ENCODE measurements at regions not wholly inside any gene's neighbourhood (a gene's known extent, or its start where the extent isn't known, plus 50 kb on each side); places are given as distances from the start of the nearest gene placed in this dataset.

GRCh38 chr2:8436585-8436984 lies 245.3 kb upstream of the ID2 start:
- no peak overlapping the region for H3K9ac ChIP-seq (ENCODE audit: low read length in 2 of 2)
- no peaks in the 10 kb centered on the region for H3K27me3 ChIP-seq (ENCODE audit: control insufficient read depth in 1 of 2, insufficient read depth in 2 of 2, low read length in 2 of 2)
- H3K4me3 ChIP-seq (ENCODE audit: low read length in 2 of 2) = no peak overlapping the region
- no peaks in the 10 kb centered on the region for H3K36me3 ChIP-seq (ENCODE audit: control insufficient read depth in 2 of 2, insufficient read depth in 2 of 2, low read length in 2 of 2)
- peaks cover 8% of the 10 kb centered on the region for H3K4me1 ChIP-seq (ENCODE audit: control insufficient read depth, insufficient read depth, low read length)
- no peak overlapping the region for H3K27ac ChIP-seq (ENCODE audit: low read length)
- H3K9me3 ChIP-seq (ENCODE audit: control insufficient read depth in 2 of 2, low read length in 2 of 2) = no peaks in the 10 kb centered on the region

- H3K9me3 ChIP-seq (ENCODE audit: control insufficient read depth in 2 of 2, low read length in 2 of 2) = no peaks in the 10 kb centered on the region
- H3K4me3 ChIP-seq (ENCODE audit: low read length in 2 of 2) = no peak overlapping the region
- peaks cover 8% of the 10 kb centered on the region for H3K4me1 ChIP-seq (ENCODE audit: control insufficient read depth, insufficient read depth, low read length)
- H3K9ac ChIP-seq (ENCODE audit: low read length in 2 of 2) = no peak overlapping the region
- no peaks in the 10 kb centered on the region for H3K36me3 ChIP-seq (ENCODE audit: control insufficient read depth in 2 of 2, insufficient read depth in 2 of 2, low read length in 2 of 2)
- H3K27me3 ChIP-seq (ENCODE audit: control insufficient read depth in 1 of 2, insufficient read depth in 2 of 2, low read length in 2 of 2) = no peaks in the 10 kb centered on the region
- no peak overlapping the region for H3K27ac ChIP-seq (ENCODE audit: low read length)
Observed at GRCh38 chr2:8437228-8437948, 244.5 kb upstream of the ID2 start.

- Histone ChIP-seq H3K27me3 (ENCODE audit: control insufficient read depth in 1 of 2, insufficient read depth in 2 of 2, low read length in 2 of 2) (no peaks in the 10 kb centered on the region), H3K9me3 (ENCODE audit: control insufficient read depth in 2 of 2, low read length in 2 of 2) (no peaks in the 10 kb centered on the region), H3K27ac (ENCODE audit: low read length) (no peak overlapping the region), H3K36me3 (ENCODE audit: control insufficient read depth in 2 of 2, insufficient read depth in 2 of 2, low read length in 2 of 2) (no peaks in the 10 kb centered on the region), H3K4me3 (ENCODE audit: low read length in 2 of 2) (no peak overlapping the region), H3K9ac (ENCODE audit: low read length in 2 of 2) (no peak overlapping the region), H3K4me1 (ENCODE audit: control insufficient read depth, insufficient read depth, low read length) (peaks cover 8% of the 10 kb centered on the region)
Observed at GRCh38 chr2:8437949-8438400, 243.9 kb upstream of the ID2 start.

- Histone ChIP-seq H3K27me3 (ENCODE audit: control insufficient read depth in 1 of 2, insufficient read depth in 2 of 2, low read length in 2 of 2) (no peaks in the 10 kb centered on the region), H3K27ac (ENCODE audit: low read length) (no peak overlapping the region), H3K9ac (ENCODE audit: low read length in 2 of 2) (no peak overlapping the region), H3K36me3 (ENCODE audit: control insufficient read depth in 2 of 2, insufficient read depth in 2 of 2, low read length in 2 of 2) (no peaks in the 10 kb centered on the region), H3K4me3 (ENCODE audit: low read length in 2 of 2) (no peak overlapping the region), H3K4me1 (ENCODE audit: control insufficient read depth, insufficient read depth, low read length) (peaks cover 8% of the 10 kb centered on the region), H3K9me3 (ENCODE audit: control insufficient read depth in 2 of 2, low read length in 2 of 2) (no peaks in the 10 kb centered on the region)
Observed at GRCh38 chr2:8438476-8438875, 243.4 kb upstream of the ID2 start.

GRCh38 chr2:8438996-8439395 lies 242.9 kb upstream of the ID2 start:
- Histone ChIP-seq H3K4me1 (ENCODE audit: control insufficient read depth, insufficient read depth, low read length) (peaks cover 8% of the 10 kb centered on the region), H3K36me3 (ENCODE audit: control insufficient read depth in 2 of 2, insufficient read depth in 2 of 2, low read length in 2 of 2) (no peaks in the 10 kb centered on the region), H3K4me3 (ENCODE audit: low read length in 2 of 2) (no peak overlapping the region), H3K27ac (ENCODE audit: low read length) (no peak overlapping the region), H3K9ac (ENCODE audit: low read length in 2 of 2) (no peak overlapping the region), H3K9me3 (ENCODE audit: control insufficient read depth in 2 of 2, low read length in 2 of 2) (no peaks in the 10 kb centered on the region), H3K27me3 (ENCODE audit: control insufficient read depth in 1 of 2, insufficient read depth in 2 of 2, low read length in 2 of 2) (no peaks in the 10 kb centered on the region)

GRCh38 chr2:8440029-8440778 lies 241.7 kb upstream of the ID2 start:
- Histone ChIP-seq H3K9ac (ENCODE audit: low read length in 2 of 2) (no peak overlapping the region), H3K4me3 (ENCODE audit: low read length in 2 of 2) (no peak overlapping the region), H3K27ac (ENCODE audit: low read length) (no peak overlapping the region), H3K36me3 (ENCODE audit: control insufficient read depth in 2 of 2, insufficient read depth in 2 of 2, low read length in 2 of 2) (no peaks in the 10 kb centered on the region), H3K27me3 (ENCODE audit: control insufficient read depth in 1 of 2, insufficient read depth in 2 of 2, low read length in 2 of 2) (no peaks in the 10 kb centered on the region), H3K4me1 (ENCODE audit: control insufficient read depth, insufficient read depth, low read length) (peaks cover 8% of the 10 kb centered on the region), H3K9me3 (ENCODE audit: control insufficient read depth in 2 of 2, low read length in 2 of 2) (no peaks in the 10 kb centered on the region)

GRCh38 chr2:8441371-8441770 lies 240.5 kb upstream of the ID2 start:
- Histone ChIP-seq H3K27me3 (ENCODE audit: control insufficient read depth in 1 of 2, insufficient read depth in 2 of 2, low read length in 2 of 2) (no peaks in the 10 kb centered on the region), H3K9me3 (ENCODE audit: control insufficient read depth in 2 of 2, low read length in 2 of 2) (no peaks in the 10 kb centered on the region)

GRCh38 chr2:8441986-8442385 lies 239.9 kb upstream of the ID2 start:
- Histone ChIP-seq H3K36me3 (ENCODE audit: control insufficient read depth in 2 of 2, insufficient read depth in 2 of 2, low read length in 2 of 2) (no peaks in the 10 kb centered on the region), H3K27ac (ENCODE audit: low read length) (no peak overlapping the region), H3K27me3 (ENCODE audit: control insufficient read depth in 1 of 2, insufficient read depth in 2 of 2, low read length in 2 of 2) (no peaks in the 10 kb centered on the region), H3K4me1 (ENCODE audit: control insufficient read depth, insufficient read depth, low read length) (peaks cover 8% of the 10 kb centered on the region), H3K9me3 (ENCODE audit: control insufficient read depth in 2 of 2, low read length in 2 of 2) (no peaks in the 10 kb centered on the region), H3K4me3 (ENCODE audit: low read length in 2 of 2) (no peak overlapping the region), H3K9ac (ENCODE audit: low read length in 2 of 2) (no peak overlapping the region)

More at GRCh38 chr2:8441371-8441770, 240.5 kb upstream of the ID2 start:
- H3K36me3 ChIP-seq (ENCODE audit: control insufficient read depth in 2 of 2, insufficient read depth in 2 of 2, low read length in 2 of 2) = no peaks in the 10 kb centered on the region
- H3K4me3 ChIP-seq (ENCODE audit: low read length in 2 of 2) = no peak overlapping the region
- no peak overlapping the region for H3K27ac ChIP-seq (ENCODE audit: low read length)
- peaks cover 8% of the 10 kb centered on the region for H3K4me1 ChIP-seq (ENCODE audit: control insufficient read depth, insufficient read depth, low read length)
- no peak overlapping the region for H3K9ac ChIP-seq (ENCODE audit: low read length in 2 of 2)

- Histone ChIP-seq H3K27ac (ENCODE audit: low read length) (no peak overlapping the region), H3K4me1 (ENCODE audit: control insufficient read depth, insufficient read depth, low read length) (peaks cover under 1% of the 10 kb centered on the region), H3K9ac (ENCODE audit: low read length in 2 of 2) (no peak overlapping the region), H3K9me3 (ENCODE audit: control insufficient read depth in 2 of 2, low read length in 2 of 2) (no peaks in the 10 kb centered on the region), H3K36me3 (ENCODE audit: control insufficient read depth in 2 of 2, insufficient read depth in 2 of 2, low read length in 2 of 2) (no peaks in the 10 kb centered on the region), H3K4me3 (ENCODE audit: low read length in 2 of 2) (no peak overlapping the region), H3K27me3 (ENCODE audit: control insufficient read depth in 1 of 2, insufficient read depth in 2 of 2, low read length in 2 of 2) (no peaks in the 10 kb centered on the region)
Observed at GRCh38 chr2:8442833-8443486, 238.9 kb upstream of the ID2 start.

GRCh38 chr2:8445580-8445979 lies 236.3 kb upstream of the ID2 start:
- H3K27me3 ChIP-seq (ENCODE audit: control insufficient read depth in 1 of 2, insufficient read depth in 2 of 2, low read length in 2 of 2) = no peaks in the 10 kb centered on the region
- H3K4me3 ChIP-seq (ENCODE audit: low read length in 2 of 2) = no peak overlapping the region
- H3K36me3 ChIP-seq (ENCODE audit: control insufficient read depth in 2 of 2, insufficient read depth in 2 of 2, low read length in 2 of 2) = no peaks in the 10 kb centered on the region
- H3K4me1 ChIP-seq (ENCODE audit: control insufficient read depth, insufficient read depth, low read length) = no peaks in the 10 kb centered on the region
- H3K27ac ChIP-seq (ENCODE audit: low read length) = no peak overlapping the region
- H3K9ac ChIP-seq (ENCODE audit: low read length in 2 of 2) = no peak overlapping the region
- H3K9me3 ChIP-seq (ENCODE audit: control insufficient read depth in 2 of 2, low read length in 2 of 2) = no peaks in the 10 kb centered on the region

All from stomach smooth muscle (tissue), 2 donors.